ENCODE measurements at regions not wholly inside any gene's neighbourhood (a gene's known extent, or its start where the extent isn't known, plus 50 kb on each side); places are given as distances from the start of the nearest gene placed in this dataset.
"Not testable (repeated sequence)": the region's sequence is repeated elsewhere in the genome, so short reads cannot be mapped to it uniquely, and the experiment has no call there.

DNA sequence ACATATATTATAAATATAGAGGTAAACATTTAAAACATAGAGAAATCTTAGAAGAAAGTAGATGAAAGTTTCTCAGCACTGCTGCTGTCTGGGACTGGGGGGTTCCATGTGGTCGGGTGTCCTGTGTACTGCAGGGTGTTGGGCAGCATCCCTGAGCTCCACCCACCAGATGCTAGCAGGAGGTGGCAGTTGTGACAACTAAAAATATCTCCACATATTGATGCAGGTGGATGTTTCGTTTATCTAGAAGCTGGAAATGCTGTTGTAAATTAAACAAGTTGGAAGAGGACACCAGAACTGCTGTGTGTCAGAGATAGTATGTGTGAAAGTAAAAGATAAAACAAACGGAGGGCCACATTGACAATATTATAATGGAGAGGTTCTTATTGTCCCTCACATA is 297.1 kb upstream of the USP9Y start:
- DNase-seq (ENCODE audit: insufficient read length, low spot score), result no peak
- TF ChIP-seq POLR2A (IDR thresholded peaks at IDR 0.05; ENCODE audit: low read depth, low read length), result no peak
- no peak for FAIRE-seq

DNA sequence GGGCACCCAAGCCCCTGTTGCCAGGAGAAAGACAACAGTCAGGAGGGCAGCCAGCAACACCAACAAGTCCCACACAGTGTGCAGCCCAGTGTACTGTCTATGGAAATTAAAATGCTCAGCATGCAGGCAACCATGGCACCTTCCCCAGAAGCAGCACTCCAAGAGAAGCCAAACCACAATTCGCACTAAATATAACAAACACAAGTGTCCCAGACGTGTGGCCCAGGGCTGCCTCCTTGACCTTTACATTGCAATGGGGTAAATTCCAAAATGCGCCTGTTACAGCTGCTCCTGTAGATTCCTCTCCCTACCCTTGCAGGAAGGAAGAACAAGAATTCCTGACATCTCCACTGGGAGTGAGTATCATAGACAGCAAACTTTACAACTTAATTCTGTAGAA is 292.8 kb upstream of the USP9Y start:
- no peak for TF ChIP-seq POLR2A (IDR thresholded peaks at IDR 0.05; ENCODE audit: low read depth, low read length)
- no peak for FAIRE-seq

DNA sequence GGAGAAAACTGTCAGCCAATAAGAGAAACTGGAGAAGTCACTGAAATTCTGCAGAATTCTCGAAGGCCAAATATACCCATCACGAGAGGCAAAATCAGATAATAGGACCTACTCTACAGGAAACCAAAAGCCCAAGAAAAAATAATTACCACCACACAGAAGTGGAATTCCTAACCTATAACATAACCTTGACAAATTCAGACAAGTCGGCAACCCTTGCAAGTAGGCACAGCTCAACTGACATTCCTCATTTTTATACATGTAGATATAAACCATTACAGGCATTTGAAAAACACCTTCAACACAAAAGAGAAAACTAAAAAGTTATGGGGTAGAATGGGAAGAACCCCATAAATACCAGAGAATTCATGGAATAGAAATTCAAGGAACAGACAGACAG is 290.3 kb upstream of the USP9Y start:
- TF ChIP-seq POLR2A (IDR thresholded peaks at IDR 0.05; ENCODE audit: low read depth, low read length), result no peak
- DNase-seq (ENCODE audit: insufficient read length, low spot score) (no peak), FAIRE-seq (no peak)

More for the DNA sequence above, 292.8 kb upstream of the USP9Y start:
- DNase-seq (ENCODE audit: insufficient read length, low spot score), result no peak

DNA sequence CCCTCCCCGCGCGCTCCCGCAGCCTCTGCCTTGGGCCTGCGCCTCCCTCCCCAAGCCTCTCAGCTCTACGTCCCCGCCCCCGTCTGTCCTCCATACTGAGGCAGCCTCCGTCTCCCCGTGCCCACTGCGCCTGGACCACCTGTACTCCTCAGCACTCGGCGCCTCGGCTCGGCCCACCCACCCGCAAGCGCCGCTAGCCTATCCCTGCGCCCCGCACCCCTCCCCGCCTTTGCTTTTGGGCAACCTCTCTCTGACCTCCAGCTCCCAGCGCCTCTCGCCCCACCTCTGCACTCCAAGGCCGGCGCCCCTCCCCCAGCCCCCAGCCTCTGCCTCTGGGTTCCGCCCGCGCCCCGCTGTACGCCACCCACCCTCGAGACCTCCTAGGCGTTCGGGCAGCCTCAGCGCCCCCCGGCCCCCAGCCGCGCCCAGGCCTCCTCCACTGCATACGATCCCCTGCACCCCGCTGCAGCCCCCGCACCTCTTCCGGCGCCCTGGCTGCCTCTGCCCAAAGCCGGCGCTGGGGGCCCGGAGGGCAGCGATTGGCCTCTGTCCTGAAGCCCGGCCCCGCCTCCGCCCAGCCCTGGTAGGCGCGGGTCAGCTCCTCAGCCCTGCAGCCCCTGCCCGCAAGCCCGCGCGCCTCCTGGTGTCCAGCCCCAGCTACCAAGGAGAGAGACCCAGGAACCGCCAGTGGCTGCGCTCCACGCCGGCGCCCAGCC is 279.8 kb upstream of the USP9Y start:
- DNase-seq (ENCODE audit: insufficient read length, low spot score) (no peak), FAIRE-seq (no peak)
- TF ChIP-seq POLR2A (IDR thresholded peaks at IDR 0.05; ENCODE audit: low read depth, low read length), result no peak

DNA sequence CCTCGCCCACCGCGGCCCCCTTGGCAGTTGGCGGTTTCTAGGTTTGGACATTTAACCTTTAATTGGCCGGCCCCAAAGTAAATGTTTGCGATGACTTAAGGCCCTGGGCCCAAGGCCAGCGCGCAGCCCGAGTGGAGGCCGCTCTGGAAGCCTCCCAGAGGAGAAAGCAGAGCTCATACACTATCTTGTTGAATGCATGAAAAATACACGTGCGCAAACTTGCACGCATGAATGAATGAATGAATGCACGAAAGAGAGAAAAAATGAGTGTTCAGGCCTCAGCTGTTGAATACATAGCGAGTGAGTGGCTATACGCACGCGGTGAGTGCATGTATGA is 279.3 kb upstream of the USP9Y start:
- DNase-seq (ENCODE audit: insufficient read length, low spot score) (no peak), FAIRE-seq (no peak)
- no peak for TF ChIP-seq POLR2A (IDR thresholded peaks at IDR 0.05; ENCODE audit: low read depth, low read length)

DNA sequence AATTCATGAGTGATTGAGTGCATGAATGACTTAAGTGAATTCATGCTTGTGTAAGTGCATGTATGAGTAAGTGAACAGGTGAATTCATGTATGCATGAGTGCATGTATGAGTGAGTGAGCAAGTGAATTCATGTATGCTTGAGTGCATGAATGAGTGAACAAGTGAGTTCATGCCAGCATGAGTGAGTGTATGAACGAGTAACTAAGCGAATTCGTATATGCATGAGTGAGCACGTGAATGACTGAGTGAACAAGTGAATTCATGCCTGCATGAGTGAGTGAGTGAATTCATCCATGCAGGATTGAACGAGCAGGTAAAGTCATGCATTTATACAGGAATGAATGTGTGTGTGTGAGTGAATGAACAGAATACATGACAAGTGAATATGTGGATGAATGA is 278.5 kb upstream of the USP9Y start:
- DNase-seq (ENCODE audit: insufficient read length, low spot score), result no peak
- TF ChIP-seq POLR2A (IDR thresholded peaks at IDR 0.05; ENCODE audit: low read depth, low read length), result no peak
- no peak for FAIRE-seq

DNA sequence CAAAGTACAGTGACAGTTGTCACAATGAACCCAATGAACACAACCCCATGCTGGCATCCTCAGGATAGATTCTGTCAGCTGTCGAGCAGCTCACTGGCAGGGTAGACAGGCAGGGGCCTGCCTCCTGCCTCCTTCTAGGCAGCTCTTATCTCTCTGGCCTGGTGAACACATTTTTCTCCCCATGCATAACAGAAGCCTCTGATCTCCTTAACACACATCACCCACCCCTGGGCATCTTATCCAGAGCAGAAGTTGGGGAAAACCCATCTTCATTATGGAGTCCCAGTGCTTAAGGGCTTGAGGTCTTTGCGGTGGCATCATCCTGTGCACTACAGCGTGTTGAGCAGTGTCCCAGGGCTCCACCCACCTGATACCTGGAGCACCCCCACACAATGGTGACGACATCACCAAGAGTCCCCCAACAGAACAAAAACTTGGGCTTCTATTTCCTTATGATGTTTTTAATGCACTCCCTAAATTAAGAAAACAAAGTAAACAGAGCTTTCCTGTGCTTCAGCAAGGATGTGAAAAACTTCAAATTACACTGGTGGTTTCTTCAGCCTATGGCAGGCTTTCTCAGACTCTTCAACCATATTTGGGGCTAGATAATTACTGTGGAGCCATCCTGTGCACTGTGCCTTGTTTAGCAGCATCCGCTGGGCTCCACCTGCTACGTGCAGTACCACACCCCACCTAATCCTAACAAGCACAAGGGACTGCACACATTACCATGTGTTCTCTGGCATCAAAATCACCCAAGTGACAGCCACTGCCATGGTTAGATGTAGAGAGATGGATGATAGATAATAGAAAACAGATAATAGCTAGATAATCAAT is 277.4 kb upstream of the USP9Y start:
- TF ChIP-seq POLR2A (IDR thresholded peaks at IDR 0.05; ENCODE audit: low read depth, low read length), result no peak
- DNase-seq (ENCODE audit: insufficient read length, low spot score), result no peak
- no peak for FAIRE-seq

DNA sequence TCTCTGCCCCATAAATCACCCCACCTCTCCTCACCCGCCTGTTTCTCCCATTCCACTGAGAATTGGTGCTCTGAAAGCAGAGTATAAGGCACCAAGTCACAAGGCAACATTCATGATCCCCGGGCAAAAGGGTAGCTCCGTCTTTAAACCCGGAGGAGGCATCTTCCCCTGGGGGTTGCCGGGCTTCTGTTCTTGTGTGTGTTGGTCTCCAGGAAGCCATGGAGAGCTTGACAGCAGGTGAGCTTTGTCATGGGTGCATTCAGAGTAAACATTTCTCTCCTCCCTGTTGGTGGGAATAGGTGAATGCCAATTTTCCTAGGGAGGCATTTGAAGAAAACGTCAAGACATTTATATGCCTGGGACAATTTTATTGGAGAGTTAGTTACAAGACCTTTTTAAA is 275.5 kb upstream of the USP9Y start:
- no peak for FAIRE-seq
- TF ChIP-seq POLR2A (IDR thresholded peaks at IDR 0.05; ENCODE audit: low read depth, low read length), result no peak
- DNase-seq (ENCODE audit: insufficient read length, low spot score), result no peak

DNA sequence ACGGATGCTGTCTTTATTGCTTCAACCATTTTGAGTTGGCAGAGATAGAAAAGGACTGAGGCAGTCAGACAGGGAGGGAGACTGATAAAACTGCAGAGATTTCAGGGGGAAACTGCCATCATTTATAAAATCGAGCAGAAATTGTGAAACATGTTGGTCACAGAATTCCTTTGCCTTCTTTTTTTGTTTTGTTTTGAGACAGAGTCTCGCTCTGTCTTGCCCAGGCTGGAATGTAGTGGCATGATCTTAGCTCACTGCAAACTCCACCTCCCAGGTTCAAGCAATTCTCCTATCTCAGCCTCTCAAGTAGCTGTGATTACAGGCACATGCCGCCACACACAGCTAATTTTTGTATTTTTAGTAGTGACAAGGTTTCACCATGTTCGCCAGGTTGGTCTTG is 273.7 kb upstream of the USP9Y start:
- DNase-seq (ENCODE audit: insufficient read length, low spot score), result no peak
- FAIRE-seq, result no peak
- TF ChIP-seq POLR2A (IDR thresholded peaks at IDR 0.05; ENCODE audit: low read depth, low read length), result no peak

DNA sequence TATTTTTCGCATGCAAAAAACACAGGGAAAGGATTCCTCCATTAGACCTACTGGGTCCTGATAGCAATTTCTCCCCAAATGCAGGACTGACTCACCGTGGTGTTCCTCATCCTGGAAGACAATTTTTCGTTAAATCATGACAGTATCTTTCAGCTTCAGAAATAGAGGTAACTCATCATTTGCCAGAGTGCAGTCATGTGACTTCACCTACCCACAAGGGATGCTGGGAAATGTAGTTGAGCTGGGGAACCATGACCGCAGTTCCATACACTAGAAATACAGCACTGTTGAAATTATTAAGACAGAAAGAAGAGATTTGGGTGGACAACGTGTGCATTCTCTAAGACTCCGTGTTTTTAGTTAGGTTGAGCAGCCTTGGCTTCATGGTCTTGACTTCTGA is 269.5 kb upstream of the USP9Y start:
- TF ChIP-seq POLR2A (IDR thresholded peaks at IDR 0.05; ENCODE audit: low read depth, low read length), result no peak
- FAIRE-seq, result no peak
- DNase-seq (ENCODE audit: insufficient read length, low spot score), result no peak

DNA sequence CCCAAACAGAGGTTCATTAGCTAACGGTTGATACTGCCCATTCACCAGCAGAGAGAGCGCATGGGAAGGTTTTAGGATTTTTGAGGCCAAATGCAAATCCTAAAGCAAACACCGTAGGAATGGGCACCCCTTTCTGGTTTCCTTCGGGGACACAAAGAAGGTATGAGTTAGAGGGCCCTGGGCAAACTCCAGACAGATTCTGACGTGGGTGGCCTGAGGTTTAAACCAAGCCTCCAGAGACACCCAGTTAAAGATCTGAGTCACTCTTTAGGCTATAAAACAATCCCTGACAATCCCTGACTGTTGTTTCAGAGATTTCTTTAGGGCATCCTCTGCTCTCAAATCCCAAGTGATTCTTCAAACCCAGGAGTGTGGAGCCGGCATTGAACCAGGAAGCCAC is 262.2 kb upstream of the USP9Y start:
- not testable (repeated sequence) for FAIRE-seq; DNase-seq (ENCODE audit: insufficient read length, low spot score)

DNA sequence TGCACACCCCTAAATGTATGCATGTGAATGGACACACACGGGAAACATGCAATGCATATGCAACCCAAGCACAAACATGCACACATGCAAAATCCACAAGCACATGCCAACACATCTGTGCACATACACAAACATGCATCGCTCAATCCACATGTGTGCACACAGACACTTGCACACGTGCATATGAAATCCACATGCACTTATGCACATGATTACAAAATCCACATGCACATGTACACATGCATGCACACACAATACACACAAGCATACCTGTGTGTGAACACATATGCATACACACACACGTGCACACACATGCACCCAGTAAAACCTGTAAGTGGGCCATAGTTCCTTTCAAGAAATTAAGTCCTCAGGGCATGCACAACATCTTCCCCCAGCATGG is 256.8 kb upstream of the USP9Y start:
- no peak for TF ChIP-seq POLR2A (IDR thresholded peaks at IDR 0.05; ENCODE audit: low read depth, low read length)
- FAIRE-seq (no peak), DNase-seq (ENCODE audit: insufficient read length, low spot score) (no peak)

DNA sequence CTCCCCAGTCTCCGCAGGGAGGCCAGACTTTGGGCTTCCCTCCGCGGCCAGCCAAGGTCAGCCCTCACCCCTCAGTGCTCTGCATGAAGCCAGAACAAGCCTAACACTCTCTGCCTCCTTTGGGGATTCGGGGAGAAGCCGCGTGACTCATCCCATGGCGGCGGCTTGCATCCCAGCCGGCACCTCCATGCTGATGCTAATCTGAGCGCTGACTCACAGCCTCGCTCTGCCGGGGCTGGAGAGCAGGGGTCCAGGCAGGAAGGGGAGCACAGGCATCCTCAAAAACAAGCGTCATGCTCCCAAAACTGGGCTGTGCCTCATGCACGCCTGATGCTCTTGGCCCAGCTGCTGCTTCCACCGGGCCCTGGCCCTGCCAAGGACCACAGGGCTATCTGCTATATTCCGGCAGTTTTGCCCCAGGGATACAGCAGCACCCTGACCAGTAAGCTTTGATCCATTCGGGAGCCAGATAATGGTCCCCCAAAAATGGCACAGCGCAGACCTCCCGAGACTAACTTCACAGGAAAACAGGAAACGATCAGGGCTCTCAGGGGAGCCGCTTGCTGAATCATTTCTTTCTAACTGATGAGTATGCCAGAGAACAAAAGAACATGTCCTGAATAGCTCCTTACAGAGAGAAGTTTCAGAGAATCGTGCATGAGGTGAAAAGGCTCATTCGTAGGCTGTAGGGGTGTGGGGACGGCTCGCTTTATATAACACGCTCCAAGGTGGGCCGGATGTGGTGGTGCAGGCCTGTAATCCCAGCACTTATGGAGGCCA is 254.4 kb upstream of the USP9Y start:
- DNase-seq (ENCODE audit: insufficient read length, low spot score); FAIRE-seq: not testable (repeated sequence)

DNA sequence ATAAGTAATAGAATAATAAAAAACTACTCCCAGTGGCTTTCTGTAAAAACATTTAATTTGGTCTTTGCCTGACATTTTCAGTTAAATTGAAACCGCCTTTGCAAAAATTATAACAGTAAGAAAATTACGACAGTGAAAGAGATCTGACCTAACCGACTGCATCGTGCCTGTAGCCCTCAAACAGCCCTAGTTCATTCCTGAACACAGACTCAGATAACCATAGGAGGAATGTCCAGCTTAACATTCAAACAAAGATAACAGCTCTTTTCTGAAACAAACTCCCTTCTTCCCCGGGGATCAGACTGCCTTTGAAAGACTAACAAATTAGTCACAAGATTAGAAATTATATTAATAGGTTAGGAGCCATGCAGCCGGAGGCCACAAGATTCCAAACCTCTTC is 252.5 kb upstream of the USP9Y start:
- FAIRE-seq; DNase-seq (ENCODE audit: insufficient read length, low spot score): not testable (repeated sequence)

DNA sequence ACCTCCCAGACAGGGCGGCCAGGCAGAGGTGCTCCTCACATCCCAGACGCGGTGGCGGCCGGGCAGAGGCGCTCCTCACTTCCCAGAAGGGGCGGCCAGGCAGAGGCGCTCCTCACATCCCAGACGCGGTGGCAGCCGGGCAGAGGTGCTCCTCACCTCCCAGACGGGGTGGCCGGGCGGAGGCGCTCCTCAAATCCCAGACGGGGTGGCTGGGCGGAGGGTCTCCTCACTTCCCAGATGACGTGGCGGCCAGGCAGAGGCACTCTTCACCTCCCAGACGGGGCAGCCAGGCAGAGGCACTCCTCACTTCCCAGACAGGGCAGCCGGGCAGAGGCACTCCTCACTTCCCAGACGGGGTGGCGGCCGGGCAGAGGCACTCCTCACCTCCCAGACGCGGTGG is 247.7 kb upstream of the USP9Y start:
- FAIRE-seq; DNase-seq (ENCODE audit: insufficient read length, low spot score): not testable (repeated sequence)

Data from H54 (cell line).